ENCODE measurements at regions not wholly inside any gene's neighbourhood (a gene's known extent, or its start where the extent isn't known, plus 50 kb on each side); places are given as distances from the start of the nearest gene placed in this dataset.

- 67% methylated on average over 1 of the region's 2 CpGs for WGBS (ENCODE audit: insufficient coverage)
- Histone ChIP-seq H3K79me2 (ENCODE audit: insufficient read depth, low read length) (no peaks in the 10 kb centered on the region), H3K4me3 (replicated peaks in 1 of 3; ENCODE audit: low read depth in 2 of 3, low read length in 3 of 3) (no peak overlapping the region), H3K27ac (ENCODE audit: low read depth in 1 of 2, low read length in 2 of 2) (no peak overlapping the region), H3K9ac (ENCODE audit: insufficient read depth, low read length, poor library complexity, severe bottlenecking) (no peak overlapping the region), H4K20me1 (ENCODE audit: insufficient read depth, low read length) (no peaks in the 10 kb centered on the region), H3K9me3 (replicated peaks in 1 of 2; ENCODE audit: control insufficient read depth in 1 of 2, insufficient read depth in 1 of 2, low read length in 2 of 2) (no peaks in the 10 kb centered on the region), H2AFZ (ENCODE audit: insufficient read depth, low read depth, low read length, poor library complexity, severe bottlenecking) (no peak overlapping the region), H3K36me3 (replicated peaks in 1 of 2; ENCODE audit: control insufficient read depth in 1 of 2, insufficient read depth in 2 of 2, low read length in 2 of 2) (no peaks in the 10 kb centered on the region), H3K27me3 (ENCODE audit: control insufficient read depth in 2 of 2, insufficient read depth in 2 of 2, low read length in 2 of 2) (no peaks in the 10 kb centered on the region), H3K4me1 (ENCODE audit: control insufficient read depth in 1 of 2, insufficient read depth in 2 of 2, low read length in 2 of 2) (no peaks in the 10 kb centered on the region), H3K4me2 (replicated peaks; ENCODE audit: extremely low read depth, low read length, poor library complexity, severe bottlenecking) (no peak overlapping the region)
- Mint-ChIP-seq H3K4me1 (no peaks in the 10 kb centered on the region), H3K27me3 (ENCODE audit: low read depth in 3 of 3) (peaks cover 0 to 1% (median 0%) of the 10 kb centered on the region in 3 donors), H3K36me3 (no peaks in the 10 kb centered on the region), H3K9me3 (peaks cover 0 to 9% (median 6%) of the 10 kb centered on the region in 7 donors), H3K27ac (no peak overlapping the region), H3K4me3 (no peak overlapping the region)
- no peak for DNase-seq
- intact Hi-C loops (cut with micrococcal nuclease) = no loop called here
- TF ChIP-seq CTCF (IDR thresholded peaks at IDR 0.05) = no peak
Observed at GRCh38 chr4:12403175-12403574, 974.5 kb upstream of the HS3ST1 start.

- Histone ChIP-seq H3K9me3 (replicated peaks in 1 of 2; ENCODE audit: control insufficient read depth in 1 of 2, insufficient read depth in 1 of 2, low read length in 2 of 2) (peaks cover 0 to 4% of the 10 kb centered on the region in 2 donors), H3K79me2 (ENCODE audit: insufficient read depth, low read length) (no peaks in the 10 kb centered on the region), H3K4me1 (ENCODE audit: control insufficient read depth in 1 of 2, insufficient read depth in 2 of 2, low read length in 2 of 2) (no peaks in the 10 kb centered on the region), H3K27ac (ENCODE audit: low read depth in 1 of 2, low read length in 2 of 2) (no peak overlapping the region), H3K4me2 (replicated peaks; ENCODE audit: extremely low read depth, low read length, poor library complexity, severe bottlenecking) (no peak overlapping the region), H3K36me3 (replicated peaks in 1 of 2; ENCODE audit: control insufficient read depth in 1 of 2, insufficient read depth in 2 of 2, low read length in 2 of 2) (no peaks in the 10 kb centered on the region), H3K27me3 (ENCODE audit: control insufficient read depth in 2 of 2, insufficient read depth in 2 of 2, low read length in 2 of 2) (no peaks in the 10 kb centered on the region), H2AFZ (ENCODE audit: insufficient read depth, low read depth, low read length, poor library complexity, severe bottlenecking) (no peak overlapping the region), H3K4me3 (replicated peaks in 1 of 3; ENCODE audit: low read depth in 2 of 3, low read length in 3 of 3) (no peak overlapping the region), H4K20me1 (ENCODE audit: insufficient read depth, low read length) (no peaks in the 10 kb centered on the region), H3K9ac (ENCODE audit: insufficient read depth, low read length, poor library complexity, severe bottlenecking) (no peak overlapping the region)
- no peak for DNase-seq
- intact Hi-C loops (cut with micrococcal nuclease) = no loop called here
- Mint-ChIP-seq H3K27ac (no peak overlapping the region), H3K36me3 (no peaks in the 10 kb centered on the region), H3K9me3 (peaks cover 0 to 7% (median 4%) of the 10 kb centered on the region in 7 donors), H3K4me1 (no peaks in the 10 kb centered on the region), H3K4me3 (no peak overlapping the region), H3K27me3 (ENCODE audit: low read depth in 3 of 3) (peaks cover 0 to 1% (median 0%) of the 10 kb centered on the region in 3 donors)
- no CpG with 5 or more reads among the region's 4 CpGs for WGBS (ENCODE audit: insufficient coverage)
- no peak for TF ChIP-seq CTCF (IDR thresholded peaks at IDR 0.05)
Observed at GRCh38 chr4:12399781-12400180, 971.1 kb upstream of the HS3ST1 start.
